ENCODE measurements at regions not wholly inside any gene's neighbourhood (a gene's known extent, or its start where the extent isn't known, plus 50 kb on each side); places are given as distances from the start of the nearest gene placed in this dataset.

DNA sequence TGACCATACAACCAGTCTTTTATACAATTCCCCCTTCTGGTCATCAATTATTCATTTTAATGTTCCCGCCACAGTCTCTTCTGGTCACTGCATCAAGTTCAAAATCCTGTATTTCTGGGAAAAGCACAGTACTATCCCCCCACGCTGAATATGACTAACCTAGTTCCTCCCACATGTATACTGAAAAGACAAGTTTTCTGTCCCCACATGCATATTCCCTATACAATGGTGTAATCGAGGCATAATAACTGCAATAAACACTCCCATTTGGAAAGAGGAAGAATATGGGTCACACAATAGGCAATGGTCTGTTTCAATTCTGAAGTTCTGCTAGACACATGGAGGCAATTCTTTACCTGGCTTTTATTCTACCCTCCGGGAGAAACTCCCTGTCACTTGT is 344.9 kb downstream of the EFNA5 start:
- H3K4me3 ChIP-seq (ENCODE audit: low read length): no peak overlapping the region
- H2AFZ ChIP-seq (ENCODE audit: low read depth, low read length): no peak overlapping the region
- no peaks in the 10 kb centered on the region for H3K9me3 ChIP-seq (ENCODE audit: insufficient read depth, low read length)
- no peaks in the 10 kb centered on the region for H4K20me1 ChIP-seq (ENCODE audit: insufficient read depth, low read length)
- H3K4me1 ChIP-seq (ENCODE audit: low read length): no peaks in the 10 kb centered on the region
- H3K27ac ChIP-seq (ENCODE audit: low read length): no peak overlapping the region
- no peaks in the 10 kb centered on the region for H3K36me3 ChIP-seq (replicated peaks; ENCODE audit: low read depth, low read length)
- H3K4me2 ChIP-seq (ENCODE audit: low read length): no peak overlapping the region
- TF ChIP-seq, protein P1, sequence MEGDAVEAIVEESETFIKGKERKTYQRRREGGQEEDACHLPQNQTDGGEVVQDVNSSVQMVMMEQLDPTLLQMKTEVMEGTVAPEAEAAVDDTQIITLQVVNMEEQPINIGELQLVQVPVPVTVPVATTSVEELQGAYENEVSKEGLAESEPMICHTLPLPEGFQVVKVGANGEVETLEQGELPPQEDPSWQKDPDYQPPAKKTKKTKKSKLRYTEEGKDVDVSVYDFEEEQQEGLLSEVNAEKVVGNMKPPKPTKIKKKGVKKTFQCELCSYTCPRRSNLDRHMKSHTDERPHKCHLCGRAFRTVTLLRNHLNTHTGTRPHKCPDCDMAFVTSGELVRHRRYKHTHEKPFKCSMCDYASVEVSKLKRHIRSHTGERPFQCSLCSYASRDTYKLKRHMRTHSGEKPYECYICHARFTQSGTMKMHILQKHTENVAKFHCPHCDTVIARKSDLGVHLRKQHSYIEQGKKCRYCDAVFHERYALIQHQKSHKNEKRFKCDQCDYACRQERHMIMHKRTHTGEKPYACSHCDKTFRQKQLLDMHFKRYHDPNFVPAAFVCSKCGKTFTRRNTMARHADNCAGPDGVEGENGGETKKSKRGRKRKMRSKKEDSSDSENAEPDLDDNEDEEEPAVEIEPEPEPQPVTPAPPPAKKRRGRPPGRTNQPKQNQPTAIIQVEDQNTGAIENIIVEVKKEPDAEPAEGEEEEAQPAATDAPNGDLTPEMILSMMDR (IDR thresholded peaks at IDR 0.05; ENCODE audit: low read depth, low read length): no peak
- TF ChIP-seq EZH2phosphoT487 (IDR thresholded peaks at IDR 0.05; ENCODE audit: low read depth): no peak
- H3K27me3 ChIP-seq (ENCODE audit: low read depth, low read length): no peaks in the 10 kb centered on the region
- no peaks in the 10 kb centered on the region for H3K79me2 ChIP-seq (ENCODE audit: low read length)
- H3K9ac ChIP-seq (ENCODE audit: low read length): no peak overlapping the region

DNA sequence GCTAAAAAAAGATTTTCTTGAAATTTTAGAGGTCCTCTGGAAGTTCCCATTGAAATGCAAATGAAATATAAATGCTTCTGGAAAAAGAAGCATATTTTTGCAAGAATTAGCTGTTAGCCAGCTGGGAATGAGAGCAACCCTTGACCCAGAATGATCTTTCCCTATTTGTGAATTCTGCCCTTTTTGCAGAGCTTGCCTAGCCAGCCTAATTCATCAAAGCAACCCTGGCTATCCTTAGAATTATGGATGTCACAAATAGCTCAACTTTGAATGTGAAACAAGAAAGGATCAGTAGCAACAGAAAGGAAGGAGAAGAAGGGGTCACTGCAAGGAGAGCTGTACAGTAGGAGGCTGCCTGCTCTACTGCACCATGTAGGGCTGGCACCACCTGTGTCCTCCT is 345.9 kb downstream of the EFNA5 start:
- H3K9me3 ChIP-seq (ENCODE audit: insufficient read depth, low read length): no peaks in the 10 kb centered on the region
- H3K9ac ChIP-seq (ENCODE audit: low read length): no peak overlapping the region
- H3K27me3 ChIP-seq (ENCODE audit: low read depth, low read length): no peaks in the 10 kb centered on the region
- no peaks in the 10 kb centered on the region for H4K20me1 ChIP-seq (ENCODE audit: insufficient read depth, low read length)
- no peak overlapping the region for H3K27ac ChIP-seq (ENCODE audit: low read length)
- no peaks in the 10 kb centered on the region for H3K79me2 ChIP-seq (ENCODE audit: low read length)
- H2AFZ ChIP-seq (ENCODE audit: low read depth, low read length): no peak overlapping the region
- no peaks in the 10 kb centered on the region for H3K4me1 ChIP-seq (ENCODE audit: low read length)
- H3K36me3 ChIP-seq (replicated peaks; ENCODE audit: low read depth, low read length): no peaks in the 10 kb centered on the region
- no peak overlapping the region for H3K4me3 ChIP-seq (ENCODE audit: low read length)
- TF ChIP-seq, protein P1 (IDR thresholded peaks at IDR 0.05; ENCODE audit: low read depth, low read length): no peak
- no peak for TF ChIP-seq EZH2phosphoT487 (IDR thresholded peaks at IDR 0.05; ENCODE audit: low read depth)
- H3K4me2 ChIP-seq (ENCODE audit: low read length): no peak overlapping the region

- Histone ChIP-seq H2AFZ (ENCODE audit: low read depth, low read length) (no peak overlapping the region), H3K27ac (ENCODE audit: low read length) (no peak overlapping the region), H3K9me3 (ENCODE audit: insufficient read depth, low read length) (no peaks in the 10 kb centered on the region), H3K36me3 (replicated peaks; ENCODE audit: low read depth, low read length) (no peaks in the 10 kb centered on the region), H3K27me3 (ENCODE audit: low read depth, low read length) (no peaks in the 10 kb centered on the region), H3K4me1 (ENCODE audit: low read length) (no peaks in the 10 kb centered on the region), H3K4me2 (ENCODE audit: low read length) (no peak overlapping the region), H4K20me1 (ENCODE audit: insufficient read depth, low read length) (no peaks in the 10 kb centered on the region), H3K9ac (ENCODE audit: low read length) (no peak overlapping the region), H3K79me2 (ENCODE audit: low read length) (no peaks in the 10 kb centered on the region), H3K4me3 (ENCODE audit: low read length) (no peak overlapping the region)
- TF ChIP-seq, protein P1 (IDR thresholded peaks at IDR 0.05; ENCODE audit: low read depth, low read length): no peak
- no peak for TF ChIP-seq EZH2phosphoT487 (IDR thresholded peaks at IDR 0.05; ENCODE audit: low read depth)
These were observed 346.7 kb downstream of the EFNA5 start for GRCh38 chr5:107324071-107324470.

- Histone ChIP-seq H3K4me2 (ENCODE audit: low read length) (no peak overlapping the region), H3K36me3 (replicated peaks; ENCODE audit: low read depth, low read length) (no peaks in the 10 kb centered on the region), H3K79me2 (ENCODE audit: low read length) (no peaks in the 10 kb centered on the region), H3K27ac (ENCODE audit: low read length) (no peak overlapping the region), H3K9ac (ENCODE audit: low read length) (no peak overlapping the region), H4K20me1 (ENCODE audit: insufficient read depth, low read length) (no peaks in the 10 kb centered on the region), H3K4me3 (ENCODE audit: low read length) (no peak overlapping the region), H3K27me3 (ENCODE audit: low read depth, low read length) (no peaks in the 10 kb centered on the region), H2AFZ (ENCODE audit: low read depth, low read length) (no peak overlapping the region), H3K4me1 (ENCODE audit: low read length) (no peaks in the 10 kb centered on the region), H3K9me3 (ENCODE audit: insufficient read depth, low read length) (no peaks in the 10 kb centered on the region)
- TF ChIP-seq, protein P1 (IDR thresholded peaks at IDR 0.05; ENCODE audit: low read depth, low read length): no peak
- no peak for TF ChIP-seq EZH2phosphoT487 (IDR thresholded peaks at IDR 0.05; ENCODE audit: low read depth)
These were observed 347.2 kb downstream of the EFNA5 start for GRCh38 chr5:107323536-107323935.
